ENCODE measurements at regions not wholly inside any gene's neighbourhood (a gene's known extent, or its start where the extent isn't known, plus 50 kb on each side); places are given as distances from the start of the nearest gene placed in this dataset.

GRCh38 chr5:164893071-164893470 lies 1387.7 kb downstream of the MAT2B start:
- Mint-ChIP-seq H3K4me3 (ENCODE audit: low read depth) (no peak overlapping the region), H3K27me3 (no peaks in the 10 kb centered on the region), H3K27ac (no peak overlapping the region), H3K36me3 (ENCODE audit: insufficient read depth) (peaks cover 5% of the 10 kb centered on the region), H3K9me3 (ENCODE audit: low read depth) (peaks cover 7% of the 10 kb centered on the region), H3K4me1 (ENCODE audit: low read depth) (no peaks in the 10 kb centered on the region)
- TF ChIP-seq CTCF (IDR thresholded peaks at IDR 0.05; ENCODE audit: unreplicated experiment): no peak
- DNase-seq (ENCODE audit: low spot score, unreplicated experiment): no peak

- TF ChIP-seq CTCF (IDR thresholded peaks at IDR 0.05; ENCODE audit: unreplicated experiment): no peak
- no peaks in the 10 kb centered on the region for H3K36me3 Mint-ChIP-seq (ENCODE audit: insufficient read depth)
- no peaks in the 10 kb centered on the region for H3K4me1 Mint-ChIP-seq (ENCODE audit: low read depth)
- DNase-seq (ENCODE audit: low spot score, unreplicated experiment): no peak
- no peak overlapping the region for H3K27ac Mint-ChIP-seq
- no peak overlapping the region for H3K4me3 Mint-ChIP-seq (ENCODE audit: low read depth)
- no peaks in the 10 kb centered on the region for H3K9me3 Mint-ChIP-seq (ENCODE audit: low read depth)
- H3K27me3 Mint-ChIP-seq: no peaks in the 10 kb centered on the region
These were observed 1393.3 kb downstream of the MAT2B start for GRCh38 chr5:164898705-164899104.

- Mint-ChIP-seq H3K4me3 (ENCODE audit: low read depth) (no peak overlapping the region), H3K9me3 (ENCODE audit: low read depth) (peaks cover 6% of the 10 kb centered on the region), H3K27ac (no peak overlapping the region), H3K4me1 (ENCODE audit: low read depth) (peaks cover 1% of the 10 kb centered on the region), H3K36me3 (ENCODE audit: insufficient read depth) (no peaks in the 10 kb centered on the region), H3K27me3 (no peaks in the 10 kb centered on the region)
- no peak for DNase-seq (ENCODE audit: low spot score, unreplicated experiment)
- no peak for TF ChIP-seq CTCF (IDR thresholded peaks at IDR 0.05; ENCODE audit: unreplicated experiment)
These were observed 1404.3 kb downstream of the MAT2B start for GRCh38 chr5:164909673-164910072.

- Mint-ChIP-seq H3K36me3 (ENCODE audit: insufficient read depth) (peaks cover 4% of the 10 kb centered on the region), H3K27ac (no peak overlapping the region), H3K4me3 (ENCODE audit: low read depth) (no peak overlapping the region), H3K9me3 (ENCODE audit: low read depth) (peaks cover 36% of the 10 kb centered on the region), H3K27me3 (no peaks in the 10 kb centered on the region), H3K4me1 (ENCODE audit: low read depth) (no peaks in the 10 kb centered on the region)
- no peak for DNase-seq (ENCODE audit: low spot score, unreplicated experiment)
- TF ChIP-seq CTCF (IDR thresholded peaks at IDR 0.05; ENCODE audit: unreplicated experiment): no peak
These were observed 1416.3 kb downstream of the MAT2B start for GRCh38 chr5:164921722-164922121.

GRCh38 chr5:164934039-164934438 lies 1428.6 kb downstream of the MAT2B start:
- DNase-seq (ENCODE audit: low spot score, unreplicated experiment): no peak
- Mint-ChIP-seq H3K9me3 (ENCODE audit: low read depth) (peaks cover 34% of the 10 kb centered on the region), H3K4me3 (ENCODE audit: low read depth) (no peak overlapping the region), H3K27ac (no peak overlapping the region), H3K36me3 (ENCODE audit: insufficient read depth) (peaks cover 1% of the 10 kb centered on the region), H3K4me1 (ENCODE audit: low read depth) (no peaks in the 10 kb centered on the region), H3K27me3 (no peaks in the 10 kb centered on the region)
- no peak for TF ChIP-seq CTCF (IDR thresholded peaks at IDR 0.05; ENCODE audit: unreplicated experiment)
